Endothelial cell of umbilical vein (primary cell): ENCODE measurements at regions not wholly inside any gene's neighbourhood (a gene's known extent, or its start where the extent isn't known, plus 50 kb on each side); places are given as distances from the start of the nearest gene placed in this dataset.

Source experiments
- EZH2 ChIP-seq: IDR thresholded peaks from 2 replicates; pipeline ENCODE4 v1.6.1; 2012; ENCODE audit warnings: borderline replicate concordance, low read depth, mild to moderate bottlenecking, moderate library complexity, low read length, inconsistent platforms; ENCODE audit not compliant: severe bottlenecking
- POLR2A ChIP-seq: IDR thresholded peaks from 2 replicates; pipeline ENCODE4 v1.6.1; 2012; ENCODE audit warnings: low read depth, mild to moderate bottlenecking, control low read depth, low read length
- TF ChIP-seq, protein P1 (sequence below), 2 donors: IDR thresholded peaks; 1 replicate in 1 of 2; 2 replicates in 1 of 2; pipeline ENCODE4 v1.5.1; 2011; ENCODE audit warnings: low read length in 2 of 2, mild to moderate bottlenecking in 2 of 2, moderate library complexity in 2 of 2, control low read depth in 1 of 2, inconsistent platforms in 1 of 2, low read depth in 1 of 2; ENCODE audit not compliant: insufficient read depth in 1 of 2; ENCODE audit errors: extremely low read depth in 1 of 2
- TF ChIP-seq, protein P2 (sequence below): IDR thresholded peaks from 2 replicates; pipeline ENCODE4 v1.6.1; 2011; ENCODE audit not compliant: insufficient read depth, insufficient read length

DNA sequence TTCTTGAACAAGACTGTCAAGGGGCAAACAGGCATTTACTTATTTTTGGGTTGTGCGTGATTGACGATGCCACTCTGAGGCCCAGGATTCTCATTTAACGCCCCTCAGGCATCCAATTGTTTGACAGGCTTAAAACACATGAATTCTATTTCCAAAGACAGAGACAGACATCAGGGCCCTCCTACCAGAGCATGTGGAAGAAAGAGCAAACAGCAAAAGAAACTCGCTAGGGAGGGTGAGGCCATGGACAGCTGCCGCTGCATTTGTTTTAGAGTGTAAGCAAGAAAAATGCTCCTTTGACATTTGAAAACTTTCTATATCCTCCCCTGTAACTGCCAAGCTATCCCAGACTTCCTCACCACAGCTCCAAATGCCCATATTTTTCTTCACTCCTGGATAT is 410.1 kb downstream of the NPIPA8 start:
- TF ChIP-seq, protein P1, sequence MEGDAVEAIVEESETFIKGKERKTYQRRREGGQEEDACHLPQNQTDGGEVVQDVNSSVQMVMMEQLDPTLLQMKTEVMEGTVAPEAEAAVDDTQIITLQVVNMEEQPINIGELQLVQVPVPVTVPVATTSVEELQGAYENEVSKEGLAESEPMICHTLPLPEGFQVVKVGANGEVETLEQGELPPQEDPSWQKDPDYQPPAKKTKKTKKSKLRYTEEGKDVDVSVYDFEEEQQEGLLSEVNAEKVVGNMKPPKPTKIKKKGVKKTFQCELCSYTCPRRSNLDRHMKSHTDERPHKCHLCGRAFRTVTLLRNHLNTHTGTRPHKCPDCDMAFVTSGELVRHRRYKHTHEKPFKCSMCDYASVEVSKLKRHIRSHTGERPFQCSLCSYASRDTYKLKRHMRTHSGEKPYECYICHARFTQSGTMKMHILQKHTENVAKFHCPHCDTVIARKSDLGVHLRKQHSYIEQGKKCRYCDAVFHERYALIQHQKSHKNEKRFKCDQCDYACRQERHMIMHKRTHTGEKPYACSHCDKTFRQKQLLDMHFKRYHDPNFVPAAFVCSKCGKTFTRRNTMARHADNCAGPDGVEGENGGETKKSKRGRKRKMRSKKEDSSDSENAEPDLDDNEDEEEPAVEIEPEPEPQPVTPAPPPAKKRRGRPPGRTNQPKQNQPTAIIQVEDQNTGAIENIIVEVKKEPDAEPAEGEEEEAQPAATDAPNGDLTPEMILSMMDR (IDR thresholded peaks at IDR 0.05; ENCODE audit: extremely low read depth in 1 of 2, insufficient read depth in 1 of 2, low read depth in 1 of 2, low read length in 2 of 2) = no peak
- no peak for TF ChIP-seq POLR2A
- TF ChIP-seq, protein P2, sequence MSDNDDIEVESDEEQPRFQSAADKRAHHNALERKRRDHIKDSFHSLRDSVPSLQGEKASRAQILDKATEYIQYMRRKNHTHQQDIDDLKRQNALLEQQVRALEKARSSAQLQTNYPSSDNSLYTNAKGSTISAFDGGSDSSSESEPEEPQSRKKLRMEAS = no peak
- no peak for TF ChIP-seq EZH2
